Endothelial cell of umbilical vein (primary cell): ENCODE measurements at regions not wholly inside any gene's neighbourhood (a gene's known extent, or its start where the extent isn't known, plus 50 kb on each side); places are given as distances from the start of the nearest gene placed in this dataset.

ENCODE experiments used
- BruUV-seq: library from RNA; stranded (reverse); fragments of 400-500 nt; replicated peaks from 2 replicates; lab custom pipeline; 2021; lab: Mats Ljungman, UMichigan
- CTCF ChIA-PET: fragments of 300-600, 350-600 bp; sonication (Branson Sonifier 250); formaldehyde crosslinking; loops from one replicate; lab custom pipeline; 2021; ENCODE audit warnings: antibody characterized with exemption, inconsistent platforms; lab: Charles Lee
- POLR2A ChIA-PET: fragments of 300-600, 350-600 bp; sonication (Branson Sonifier 250); formaldehyde crosslinking; loops from one replicate; lab custom pipeline; 2021; ENCODE audit warnings: antibody characterized with exemption, inconsistent platforms; lab: Charles Lee
- DNase-seq: peaks from one replicate; pipeline ENCODE4 v3.0.0-alpha.2; 2011; ENCODE audit warnings: low read depth, low spot score
- FAIRE-seq: peaks from 2 replicates; lab custom pipeline; 2011; peaks lifted over from hg19 to GRCh38; lab: Jason Lieb, UNC
- H2AFZ ChIP-seq: 2 replicates; pipeline ENCODE4 v1.6.0; 2012; ENCODE audit warnings: low read depth, low read length, control low read depth, inconsistent platforms
- H3K27ac ChIP-seq: 2 replicates; pipeline ENCODE4 v1.5.1; 2011; ENCODE audit warnings: low read depth, mild to moderate bottlenecking, control low read depth, low read length, moderate library complexity; ENCODE audit not compliant: insufficient read depth
- H3K27me3 ChIP-seq, 2 experiments: 2 replicates each; pipeline versions ENCODE4 v1.6.0 to v1.6.1; 2011; ENCODE audit warnings: low read length in 2 of 2, mixed read lengths in 1 of 2; ENCODE audit not compliant: control insufficient read depth in 2 of 2, insufficient read depth in 2 of 2
- H3K36me3 ChIP-seq, 2 experiments: 2 replicates in 1 of 2; 3 replicates in 1 of 2; pipeline ENCODE4 v1.5.1; 2011; ENCODE audit warnings: low read length in 2 of 2, mild to moderate bottlenecking in 1 of 2, moderate library complexity in 1 of 2; ENCODE audit not compliant: control insufficient read depth in 2 of 2, insufficient read depth in 2 of 2; ENCODE audit errors: extremely low read depth in 1 of 2
- H3K4me1 ChIP-seq: 3 replicates; pipeline ENCODE4 v1.5.1; 2011; ENCODE audit warnings: mild to moderate bottlenecking, low read length; ENCODE audit not compliant: control insufficient read depth, insufficient read depth; ENCODE audit errors: extremely low read depth
- H3K4me2 ChIP-seq: 2 replicates; pipeline ENCODE4 v1.6.1; 2011; ENCODE audit warnings: low read length, control low read depth, mixed read lengths; ENCODE audit not compliant: insufficient read depth
- H3K4me3 ChIP-seq, 3 experiments: fragments of 200-600 bp in 1 of 3; sonication (generic), shearing (Covaris generic) in 1 of 3; replicated peaks in 1 of 3; 2 replicates each; pipeline ENCODE4 v1.5.1; 2011 to 2016; ENCODE audit warnings: control low read depth in 3 of 3, low read length in 3 of 3, mild to moderate bottlenecking in 2 of 3, inconsistent platforms in 1 of 3, low read depth in 1 of 3, moderate library complexity in 1 of 3; ENCODE audit not compliant: insufficient read depth in 1 of 3
- H3K79me2 ChIP-seq: 2 replicates; pipeline ENCODE4 v1.6.0; 2012; ENCODE audit warnings: low read length, inconsistent platforms; ENCODE audit not compliant: control insufficient read depth, insufficient read depth
- H3K9ac ChIP-seq: replicated peaks from 2 replicates; pipeline ENCODE3; 2011; ENCODE audit warnings: low read length, control low read depth; ENCODE audit not compliant: insufficient read depth; ENCODE audit errors: extremely low read depth
- H3K9me1 ChIP-seq: replicated peaks from 3 replicates; pipeline ENCODE4 v1.6.0; 2011; ENCODE audit warnings: mild to moderate bottlenecking, low read length; ENCODE audit not compliant: control insufficient read depth, insufficient read depth; ENCODE audit errors: extremely low read depth
- H3K9me3 ChIP-seq: replicated peaks from 2 replicates; pipeline ENCODE4 v1.5.1; 2012; ENCODE audit warnings: low read length, inconsistent platforms; ENCODE audit not compliant: control insufficient read depth, insufficient read depth
- H4K20me1 ChIP-seq: replicated peaks from 2 replicates; pipeline ENCODE3; 2011; ENCODE audit warnings: mild to moderate bottlenecking, low read length; ENCODE audit not compliant: control insufficient read depth, insufficient read depth; ENCODE audit errors: extremely low read depth
- EZH2 ChIP-seq: IDR thresholded peaks from 2 replicates; pipeline ENCODE4 v1.6.1; 2012; ENCODE audit warnings: borderline replicate concordance, low read depth, mild to moderate bottlenecking, moderate library complexity, low read length, inconsistent platforms; ENCODE audit not compliant: severe bottlenecking
- FOS ChIP-seq: IDR thresholded peaks from 2 replicates; pipeline ENCODE4 v1.6.1; 2011; ENCODE audit warnings: mild to moderate bottlenecking, low read length, moderate library complexity, borderline replicate concordance; ENCODE audit not compliant: insufficient read depth
- GATA2 ChIP-seq: IDR thresholded peaks from 2 replicates; pipeline ENCODE4 v1.7.0; 2011; ENCODE audit warnings: low read depth, mild to moderate bottlenecking, moderate library complexity, mixed read lengths, low read length; ENCODE audit not compliant: insufficient read length, insufficient read depth
- JUN ChIP-seq: IDR thresholded peaks from 2 replicates; pipeline ENCODE4 v1.6.1; 2011; ENCODE audit warnings: borderline replicate concordance, low read depth; ENCODE audit not compliant: insufficient read length, insufficient read depth
- MAX ChIP-seq: IDR thresholded peaks from 2 replicates; pipeline ENCODE4 v1.6.1; 2011; ENCODE audit not compliant: insufficient read depth, insufficient read length
- MYC ChIP-seq: IDR thresholded peaks from one replicate; pipeline ENCODE4 v1.6.1; 2011; ENCODE audit warnings: mild to moderate bottlenecking, low read depth, low read length
- POLR2A ChIP-seq: IDR thresholded peaks from 2 replicates; pipeline ENCODE4 v1.6.1; 2012; ENCODE audit warnings: low read depth, mild to moderate bottlenecking, control low read depth, low read length
- POLR2AphosphoS5 ChIP-seq: IDR thresholded peaks from 2 replicates; pipeline ENCODE4 v1.6.1; 2012; ENCODE audit warnings: low read depth, mild to moderate bottlenecking, control low read depth, low read length, moderate library complexity; ENCODE audit not compliant: insufficient read depth
- dilution Hi-C: fragments of 300-500 bp; cut with MboI; formaldehyde crosslinking; loops from one replicate; pipeline ENCODE4 v1.15.0; 2019; ENCODE audit warnings: low sequenced_read_pairs; ENCODE audit not compliant: extremely low pct_ligation_motif_present
- intact Hi-C: fragments of 100-400 bp; cut with micrococcal nuclease; formaldehyde crosslinking; loops from one replicate; pipeline ENCODE4 v1.10.0; 2022
- TF ChIP-seq, protein P1 (sequence below), 2 donors: IDR thresholded peaks; 1 replicate in 1 of 2; 2 replicates in 1 of 2; pipeline ENCODE4 v1.5.1; 2011; ENCODE audit warnings: low read length in 2 of 2, mild to moderate bottlenecking in 2 of 2, moderate library complexity in 2 of 2, control low read depth in 1 of 2, inconsistent platforms in 1 of 2, low read depth in 1 of 2; ENCODE audit not compliant: insufficient read depth in 1 of 2; ENCODE audit errors: extremely low read depth in 1 of 2

- dilution Hi-C loops: no loop called here
- BruUV-seq: no TSS peak
- H2AFZ ChIP-seq: no peak overlapping the region
- no peaks in the 10 kb centered on the region for H4K20me1 ChIP-seq
- no peak overlapping the region for H3K9ac ChIP-seq
- no peak overlapping the region for H3K4me2 ChIP-seq
- no peaks in the 10 kb centered on the region for H3K36me3 ChIP-seq
- TF ChIP-seq EZH2: no peak
- TF ChIP-seq POLR2AphosphoS5: no peak
- TF ChIP-seq POLR2A: no peak
- no peak for TF ChIP-seq FOS
- no peak for TF ChIP-seq GATA2
- no peak for TF ChIP-seq MYC
- TF ChIP-seq, protein P1, sequence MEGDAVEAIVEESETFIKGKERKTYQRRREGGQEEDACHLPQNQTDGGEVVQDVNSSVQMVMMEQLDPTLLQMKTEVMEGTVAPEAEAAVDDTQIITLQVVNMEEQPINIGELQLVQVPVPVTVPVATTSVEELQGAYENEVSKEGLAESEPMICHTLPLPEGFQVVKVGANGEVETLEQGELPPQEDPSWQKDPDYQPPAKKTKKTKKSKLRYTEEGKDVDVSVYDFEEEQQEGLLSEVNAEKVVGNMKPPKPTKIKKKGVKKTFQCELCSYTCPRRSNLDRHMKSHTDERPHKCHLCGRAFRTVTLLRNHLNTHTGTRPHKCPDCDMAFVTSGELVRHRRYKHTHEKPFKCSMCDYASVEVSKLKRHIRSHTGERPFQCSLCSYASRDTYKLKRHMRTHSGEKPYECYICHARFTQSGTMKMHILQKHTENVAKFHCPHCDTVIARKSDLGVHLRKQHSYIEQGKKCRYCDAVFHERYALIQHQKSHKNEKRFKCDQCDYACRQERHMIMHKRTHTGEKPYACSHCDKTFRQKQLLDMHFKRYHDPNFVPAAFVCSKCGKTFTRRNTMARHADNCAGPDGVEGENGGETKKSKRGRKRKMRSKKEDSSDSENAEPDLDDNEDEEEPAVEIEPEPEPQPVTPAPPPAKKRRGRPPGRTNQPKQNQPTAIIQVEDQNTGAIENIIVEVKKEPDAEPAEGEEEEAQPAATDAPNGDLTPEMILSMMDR (IDR thresholded peaks at IDR 0.05; ENCODE audit: extremely low read depth in 1 of 2, insufficient read depth in 1 of 2, low read depth in 1 of 2, low read length in 2 of 2): no peak
- TF ChIP-seq MAX: no peak
- no peak for TF ChIP-seq JUN
- H3K27ac ChIP-seq: no peak overlapping the region
- H3K79me2 ChIP-seq: no peaks in the 10 kb centered on the region
- H3K4me3 ChIP-seq: no peak overlapping the region
- POLR2A ChIA-PET: no interaction called here
- intact Hi-C loops: no loop called here
- CTCF ChIA-PET: interaction anchor here (1.8 kb wide), 1 partner anchor 16 kb away, joined by 6 read pairs; no protein-coding TSS in a partner anchor
- DNase-seq (no peak), FAIRE-seq (no peak)
- no peaks in the 10 kb centered on the region for H3K4me1 ChIP-seq
- H3K27me3 ChIP-seq: peaks cover 6 to 11% of the 10 kb centered on the region in 2 experiments
- H3K9me3 ChIP-seq: no peaks in the 10 kb centered on the region
- H3K9me1 ChIP-seq: no peaks in the 10 kb centered on the region
Observed at GRCh38 chr12:30867415-30867814, 59.1 kb upstream of the TSPAN11 start.
